IMR-90 (cell line): ENCODE measurements at regions not wholly inside any gene's neighbourhood (a gene's known extent, or its start where the extent isn't known, plus 50 kb on each side); places are given as distances from the start of the nearest gene placed in this dataset.

ENCODE experiments used
- CEBPB ChIP-seq: IDR thresholded peaks from 2 replicates; pipeline ENCODE4 v1.6.1; 2012; ENCODE audit warnings: low read depth, low read length, improper control_type of control experiment
- POLR2A ChIP-seq: IDR thresholded peaks from 2 replicates; pipeline ENCODE4 v1.6.1; 2012; ENCODE audit warnings: mild to moderate bottlenecking, low read depth, low read length
- TF ChIP-seq, protein P1 (sequence below): conservative IDR thresholded peaks from 2 replicates; pipeline ENCODE4 v1.5.1; 2012; ENCODE audit warnings: mild to moderate bottlenecking, low read depth, low read length, improper control_type of control experiment

DNA sequence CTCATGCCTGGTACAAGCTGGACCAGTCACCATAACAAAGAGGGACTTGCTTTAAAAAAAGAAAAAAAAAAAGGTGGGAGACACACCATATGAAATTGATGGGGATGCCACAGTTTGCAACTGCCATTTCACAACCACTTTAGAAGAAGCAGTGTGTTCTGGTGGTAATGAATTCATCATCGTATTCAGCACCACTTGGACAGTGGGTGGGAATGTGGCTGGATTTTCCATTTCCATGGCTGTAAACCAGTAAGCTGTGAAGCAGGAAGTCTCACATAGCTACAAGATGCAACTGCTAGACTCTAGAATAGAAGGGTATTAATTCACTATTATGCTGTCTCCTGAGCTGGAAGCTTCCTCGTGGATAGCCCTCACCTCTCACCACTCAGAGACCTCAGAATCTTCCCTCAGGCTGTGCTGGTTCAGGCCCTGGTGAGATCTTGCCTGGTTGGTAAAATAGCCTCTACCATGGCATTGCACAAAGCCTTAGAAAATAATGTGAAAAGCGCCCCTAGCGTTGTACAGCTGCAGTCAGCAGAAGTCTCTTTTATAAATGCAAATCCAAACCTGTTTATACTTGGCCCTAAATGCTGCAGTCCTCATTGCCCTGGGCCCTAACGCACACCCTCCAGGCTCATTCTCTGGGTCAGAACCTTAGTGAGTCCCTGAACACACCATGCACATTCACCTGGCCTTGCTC, 150.7 kb downstream of the KCTD15 start:
- TF ChIP-seq POLR2A (no peak), CEBPB (no peak)
- TF ChIP-seq, protein P1, sequence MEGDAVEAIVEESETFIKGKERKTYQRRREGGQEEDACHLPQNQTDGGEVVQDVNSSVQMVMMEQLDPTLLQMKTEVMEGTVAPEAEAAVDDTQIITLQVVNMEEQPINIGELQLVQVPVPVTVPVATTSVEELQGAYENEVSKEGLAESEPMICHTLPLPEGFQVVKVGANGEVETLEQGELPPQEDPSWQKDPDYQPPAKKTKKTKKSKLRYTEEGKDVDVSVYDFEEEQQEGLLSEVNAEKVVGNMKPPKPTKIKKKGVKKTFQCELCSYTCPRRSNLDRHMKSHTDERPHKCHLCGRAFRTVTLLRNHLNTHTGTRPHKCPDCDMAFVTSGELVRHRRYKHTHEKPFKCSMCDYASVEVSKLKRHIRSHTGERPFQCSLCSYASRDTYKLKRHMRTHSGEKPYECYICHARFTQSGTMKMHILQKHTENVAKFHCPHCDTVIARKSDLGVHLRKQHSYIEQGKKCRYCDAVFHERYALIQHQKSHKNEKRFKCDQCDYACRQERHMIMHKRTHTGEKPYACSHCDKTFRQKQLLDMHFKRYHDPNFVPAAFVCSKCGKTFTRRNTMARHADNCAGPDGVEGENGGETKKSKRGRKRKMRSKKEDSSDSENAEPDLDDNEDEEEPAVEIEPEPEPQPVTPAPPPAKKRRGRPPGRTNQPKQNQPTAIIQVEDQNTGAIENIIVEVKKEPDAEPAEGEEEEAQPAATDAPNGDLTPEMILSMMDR, result 0 out of 2 replicates have a peak, but pooled peaks have one; percentile 10
